B cell (primary cell): ENCODE measurements at regions not wholly inside any gene's neighbourhood (a gene's known extent, or its start where the extent isn't known, plus 50 kb on each side); places are given as distances from the start of the nearest gene placed in this dataset.

Source experiments
- EZH2 ChIP-seq: IDR thresholded peaks from 2 replicates; pipeline ENCODE4 v1.6.1; 2012; ENCODE audit warnings: borderline replicate concordance, low read depth, mild to moderate bottlenecking, moderate library complexity, low read length; ENCODE audit not compliant: insufficient read depth, poor library complexity, severe bottlenecking
- TF ChIP-seq, protein P1 (sequence below): fragments of 200-600 bp; IDR thresholded peaks from one replicate; pipeline ENCODE4 v1.8.0; 2022; ENCODE audit warnings: antibody characterized with exemption, mild to moderate bottlenecking

DNA sequence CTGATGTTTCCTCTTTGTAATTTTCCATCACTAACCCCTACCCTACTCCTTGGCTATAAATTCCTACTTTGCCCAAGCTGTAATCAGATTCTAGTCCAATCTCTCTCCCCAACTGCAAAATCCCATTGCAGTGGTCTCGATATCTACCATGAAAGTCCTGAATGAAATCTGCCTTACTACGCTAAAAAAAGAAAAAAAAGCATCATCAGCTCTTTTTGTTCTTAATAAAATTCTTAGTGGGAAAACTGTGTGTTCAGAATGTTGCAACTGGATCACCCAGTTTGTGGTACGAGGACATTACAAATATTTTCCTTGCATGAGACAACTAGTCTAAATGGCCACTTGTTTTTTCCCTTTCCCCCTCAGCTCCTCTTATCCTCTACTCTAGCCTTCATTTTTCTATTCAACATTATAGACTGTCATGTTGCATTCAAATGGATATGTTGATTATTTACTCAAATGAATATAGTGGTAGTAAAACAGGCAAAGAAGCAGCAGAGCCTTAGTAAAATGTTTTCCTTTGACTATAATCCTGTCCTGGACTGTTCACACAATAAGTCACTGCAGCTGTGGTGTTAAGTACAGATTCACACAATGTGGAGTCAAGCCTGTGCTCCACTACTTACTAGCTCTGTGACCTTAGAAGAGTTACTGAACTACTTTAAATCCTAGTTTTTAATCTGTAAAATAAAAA is 527.1 kb upstream of the MARCKS start:
- TF ChIP-seq, protein P1, sequence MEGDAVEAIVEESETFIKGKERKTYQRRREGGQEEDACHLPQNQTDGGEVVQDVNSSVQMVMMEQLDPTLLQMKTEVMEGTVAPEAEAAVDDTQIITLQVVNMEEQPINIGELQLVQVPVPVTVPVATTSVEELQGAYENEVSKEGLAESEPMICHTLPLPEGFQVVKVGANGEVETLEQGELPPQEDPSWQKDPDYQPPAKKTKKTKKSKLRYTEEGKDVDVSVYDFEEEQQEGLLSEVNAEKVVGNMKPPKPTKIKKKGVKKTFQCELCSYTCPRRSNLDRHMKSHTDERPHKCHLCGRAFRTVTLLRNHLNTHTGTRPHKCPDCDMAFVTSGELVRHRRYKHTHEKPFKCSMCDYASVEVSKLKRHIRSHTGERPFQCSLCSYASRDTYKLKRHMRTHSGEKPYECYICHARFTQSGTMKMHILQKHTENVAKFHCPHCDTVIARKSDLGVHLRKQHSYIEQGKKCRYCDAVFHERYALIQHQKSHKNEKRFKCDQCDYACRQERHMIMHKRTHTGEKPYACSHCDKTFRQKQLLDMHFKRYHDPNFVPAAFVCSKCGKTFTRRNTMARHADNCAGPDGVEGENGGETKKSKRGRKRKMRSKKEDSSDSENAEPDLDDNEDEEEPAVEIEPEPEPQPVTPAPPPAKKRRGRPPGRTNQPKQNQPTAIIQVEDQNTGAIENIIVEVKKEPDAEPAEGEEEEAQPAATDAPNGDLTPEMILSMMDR, result no peak
- TF ChIP-seq EZH2, result no peak
